CD4-positive, alpha-beta T cell (primary cell): ENCODE measurements at regions not wholly inside any gene's neighbourhood (a gene's known extent, or its start where the extent isn't known, plus 50 kb on each side); places are given as distances from the start of the nearest gene placed in this dataset.

Source experiments
- ATAC-seq: fragments of 200-7000 bp; cut with Tn5 transposase; one replicate; pipeline ENCODE4 v1.10.0; 2022; ENCODE audit warnings: mild to moderate bottlenecking; ENCODE audit not compliant: poor library complexity
- CTCF ChIA-PET: fragments of 350-600 bp; sonication (Branson Sonifier 250); formaldehyde crosslinking; loops from one replicate; lab custom pipeline; 2021; ENCODE audit warnings: antibody characterized with exemption, inconsistent platforms; lab: Charles Lee
- POLR2A ChIA-PET: fragments of 350-600 bp; sonication (Branson Sonifier 250); formaldehyde crosslinking; loops from one replicate; lab custom pipeline; 2021; ENCODE audit warnings: antibody characterized with exemption, inconsistent platforms; lab: Charles Lee
- DNase-seq, 14 experiments: peaks; one replicate each; pipeline ENCODE4 v3.0.0-alpha.2; 2013 to 2020; ENCODE audit warnings: mixed read lengths in 2 of 14
- H3K27ac ChIP-seq, 2 donors: one replicate each; pipeline versions ENCODE4 v1.5.1 to v1.7.0; 2013; ENCODE audit warnings: low read length in 2 of 2, low read depth in 1 of 2, mild to moderate bottlenecking in 1 of 2
- H3K27me3 ChIP-seq, 2 experiments: 1 replicate in 1 of 2; 2 replicates in 1 of 2; pipeline versions ENCODE4 v1.6.1 to v1.7.0; 2013; ENCODE audit warnings: low read length in 2 of 2, control low read depth in 1 of 2, mild to moderate bottlenecking in 1 of 2, moderate library complexity in 1 of 2; ENCODE audit not compliant: insufficient read depth in 2 of 2, control insufficient read depth in 1 of 2
- H3K36me3 ChIP-seq: one replicate; pipeline ENCODE4 v1.6.1; 2013; ENCODE audit warnings: low read length, control low read depth; ENCODE audit not compliant: insufficient read depth
- H3K4me1 ChIP-seq: one replicate; pipeline ENCODE4 v1.6.1; 2013; ENCODE audit warnings: low read length, control low read depth; ENCODE audit not compliant: insufficient read depth
- H3K4me3 ChIP-seq: one replicate; pipeline ENCODE4 v1.5.1; 2013; ENCODE audit warnings: mild to moderate bottlenecking, low read length, moderate library complexity
- H3K9me3 ChIP-seq, 2 experiments: 1 replicate in 1 of 2; 2 replicates in 1 of 2; pipeline versions ENCODE4 v1.6.1 to v1.7.0; 2013; ENCODE audit warnings: low read length in 2 of 2, mild to moderate bottlenecking in 2 of 2, control low read depth in 1 of 2, moderate library complexity in 1 of 2; ENCODE audit not compliant: control insufficient read depth in 1 of 2, insufficient read depth in 1 of 2
- H3K27ac Mint-ChIP-seq: one replicate; pipeline ENCODE4 v1.8.0; 2020; ENCODE audit warnings: mixed read lengths
- H3K27me3 Mint-ChIP-seq: one replicate; pipeline ENCODE4 v1.8.0; 2021; ENCODE audit warnings: mixed read lengths
- H3K36me3 Mint-ChIP-seq: one replicate; pipeline ENCODE4 v1.8.0; 2021; ENCODE audit warnings: low read depth, mixed read lengths
- H3K4me1 Mint-ChIP-seq: one replicate; pipeline ENCODE4 v1.8.0; 2021; ENCODE audit warnings: low read depth, mixed read lengths
- H3K4me3 Mint-ChIP-seq: one replicate; pipeline ENCODE4 v1.8.0; 2020; ENCODE audit warnings: mild to moderate bottlenecking, mixed read lengths
- H3K9me3 Mint-ChIP-seq: one replicate; pipeline ENCODE4 v1.8.0; 2020; ENCODE audit warnings: mixed read lengths
- CTCF ChIP-seq: fragments of 200-600 bp; IDR thresholded peaks from one replicate; pipeline ENCODE4 v1.8.0; 2022; ENCODE audit warnings: antibody characterized with exemption, mild to moderate bottlenecking
- intact Hi-C, 2 experiments: fragments of 100-400 bp; cut with DNase I in 1 of 2; cut with micrococcal nuclease in 1 of 2; formaldehyde crosslinking; loops; one replicate each; pipeline versions ENCODE4 v1.15.1 to v1.9.0; 2023 to 2025; cut with DNase I, micrococcal nuclease

DNA sequence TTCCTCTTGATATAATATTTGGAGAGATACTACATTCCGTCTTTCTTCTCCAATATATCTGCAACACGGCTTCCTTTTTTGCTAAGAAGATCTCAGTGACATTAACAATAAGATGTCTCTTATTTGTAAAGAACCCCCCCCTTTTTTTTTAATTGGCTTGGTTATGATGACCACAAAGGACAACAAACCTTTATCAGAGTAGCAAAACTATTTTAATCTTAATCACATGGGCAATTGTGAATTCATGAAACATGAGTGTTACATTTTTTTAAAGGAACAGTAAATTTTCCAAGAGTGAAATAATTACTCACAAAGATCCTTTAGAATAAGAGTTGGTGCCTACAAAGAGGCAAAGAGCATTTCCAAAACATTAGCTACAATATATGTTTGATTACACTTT is 554.1 kb downstream of the MAT2B start:
- H3K4me1 Mint-ChIP-seq, result no peaks in the 10 kb centered on the region
- H3K27me3 Mint-ChIP-seq, result no peaks in the 10 kb centered on the region

DNA sequence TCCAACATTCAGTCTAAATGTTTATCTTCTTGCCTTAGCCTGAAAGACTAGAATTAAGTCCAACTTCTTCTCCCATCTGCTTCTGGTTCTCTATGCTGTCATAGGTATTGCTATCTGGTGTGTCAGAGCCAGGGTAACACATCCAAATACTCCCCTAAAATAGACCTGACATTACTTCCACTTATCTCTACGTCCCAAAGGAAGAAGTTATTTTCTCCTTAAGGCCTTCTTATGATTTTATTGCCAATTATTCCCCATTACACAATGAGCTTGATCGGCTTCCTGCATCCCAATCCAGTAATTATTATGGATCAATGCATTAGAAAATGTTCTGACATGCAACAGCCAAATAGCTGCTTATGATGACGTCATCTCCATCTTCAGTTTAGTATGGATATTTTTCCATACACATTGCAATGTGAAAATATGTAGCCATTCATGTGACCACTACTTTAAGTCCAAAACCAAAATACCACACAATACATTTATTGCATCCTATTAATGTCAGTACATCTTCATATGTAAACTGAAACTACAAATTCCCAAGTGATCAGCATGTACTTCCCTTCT is 555.5 kb downstream of the MAT2B start:
- Mint-ChIP-seq H3K9me3 (peaks cover 2% of the 10 kb centered on the region), H3K27ac (no peak overlapping the region), H3K4me1 (no peaks in the 10 kb centered on the region), H3K36me3 (no peaks in the 10 kb centered on the region), H3K4me3 (no peak overlapping the region), H3K27me3 (no peaks in the 10 kb centered on the region)
- DNase-seq, result no peak
- POLR2A ChIA-PET, result no interaction called here
- Histone ChIP-seq H3K4me1 (no peaks in the 10 kb centered on the region), H3K27me3 (no peaks in the 10 kb centered on the region), H3K9me3 (no peaks in the 10 kb centered on the region), H3K4me3 (no peak overlapping the region), H3K27ac (no peak overlapping the region), H3K36me3 (no peaks in the 10 kb centered on the region)
- no peak for ATAC-seq
- CTCF ChIA-PET, result no interaction called here
- intact Hi-C loops, result no loop called here
- TF ChIP-seq CTCF, result no peak

More for the DNA sequence above, 554.1 kb downstream of the MAT2B start:
- no peak overlapping the region for H3K4me3 Mint-ChIP-seq
- ATAC-seq (no peak), DNase-seq (no peak)
- Histone ChIP-seq H3K36me3 (no peaks in the 10 kb centered on the region), H3K9me3 (no peaks in the 10 kb centered on the region), H3K4me3 (no peak overlapping the region), H3K4me1 (no peaks in the 10 kb centered on the region), H3K27me3 (no peaks in the 10 kb centered on the region), H3K27ac (no peak overlapping the region)
- no peaks in the 10 kb centered on the region for H3K36me3 Mint-ChIP-seq
- ChIA-PET CTCF (no interaction called here), POLR2A (no interaction called here)
- H3K9me3 Mint-ChIP-seq, result peaks cover 2% of the 10 kb centered on the region
- intact Hi-C loops, result no loop called here
- no peak for TF ChIP-seq CTCF
- no peak overlapping the region for H3K27ac Mint-ChIP-seq

DNA sequence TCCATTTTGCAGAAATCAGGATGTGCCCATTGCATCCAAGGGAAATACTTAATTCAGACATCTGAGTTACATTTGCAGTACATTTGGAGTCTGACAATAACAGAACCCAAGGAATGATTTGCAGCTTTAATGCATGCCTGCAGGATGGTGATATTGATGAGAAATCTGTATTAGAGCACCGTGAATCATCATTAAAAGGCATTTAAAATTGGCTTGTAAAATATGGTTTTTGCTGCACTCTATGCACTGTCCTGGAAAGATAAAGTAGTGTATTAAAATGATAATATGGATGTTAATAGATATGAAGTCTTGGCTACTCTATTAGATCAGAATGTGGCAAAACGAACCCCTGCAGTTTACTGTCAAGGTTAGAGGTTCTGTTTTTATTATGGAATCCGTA is 556.9 kb downstream of the MAT2B start:
- H3K36me3 Mint-ChIP-seq, result no peaks in the 10 kb centered on the region
- no peak overlapping the region for H3K4me3 Mint-ChIP-seq
- ATAC-seq (no peak), DNase-seq (no peak)
- no peaks in the 10 kb centered on the region for H3K4me1 Mint-ChIP-seq
- H3K9me3 ChIP-seq, result no peaks in the 10 kb centered on the region
- H3K36me3 ChIP-seq, result no peaks in the 10 kb centered on the region
- H3K27ac ChIP-seq, result no peak overlapping the region
- ChIA-PET POLR2A (no interaction called here), CTCF (no interaction called here)
- no peak overlapping the region for H3K27ac Mint-ChIP-seq
- H3K27me3 Mint-ChIP-seq, result no peaks in the 10 kb centered on the region
- H3K9me3 Mint-ChIP-seq, result peaks cover 2% of the 10 kb centered on the region
- intact Hi-C loops, result no loop called here
- TF ChIP-seq CTCF, result no peak
- no peaks in the 10 kb centered on the region for H3K4me1 ChIP-seq
- no peak overlapping the region for H3K4me3 ChIP-seq
- H3K27me3 ChIP-seq, result no peaks in the 10 kb centered on the region
